WERI-Rb-1 (cell line): ENCODE measurements at regions not wholly inside any gene's neighbourhood (a gene's known extent, or its start where the extent isn't known, plus 50 kb on each side); places are given as distances from the start of the nearest gene placed in this dataset.
"Not testable (repeated sequence)": the region's sequence is repeated elsewhere in the genome, so short reads cannot be mapped to it uniquely, and the experiment has no call there.

Experiments
- DNase-seq: peaks from one replicate; pipeline ENCODE4 v3.0.0-alpha.2; 2020
- H3K27ac ChIP-seq: fragments of 250-450 bp; sonication (Bioruptor Pico); 2 replicates; pipeline ENCODE4 v1.5.1; 2020; ENCODE audit warnings: mild to moderate bottlenecking, moderate library complexity
- H3K27me3 ChIP-seq: fragments of 250-450 bp; sonication (Bioruptor Pico); 2 replicates; pipeline ENCODE4 v1.5.1; 2021; ENCODE audit warnings: mild to moderate bottlenecking, low read depth, moderate library complexity; ENCODE audit not compliant: insufficient read depth, severe bottlenecking
- H3K36me3 ChIP-seq: fragments of 250-450 bp; sonication (Bioruptor Pico); 2 replicates; pipeline ENCODE4 v1.5.1; 2020; ENCODE audit warnings: mild to moderate bottlenecking, moderate library complexity
- H3K4me3 ChIP-seq: 2 replicates; pipeline ENCODE4 v1.5.1; 2011; ENCODE audit warnings: low read depth, mild to moderate bottlenecking, control low read depth, low read length
- H3K9me3 ChIP-seq: fragments of 250-450 bp; sonication (Bioruptor Pico); 2 replicates; pipeline ENCODE4 v1.5.1; 2021; ENCODE audit warnings: mild to moderate bottlenecking, moderate library complexity; ENCODE audit not compliant: severe bottlenecking
- TF ChIP-seq, protein P1 (sequence below): IDR thresholded peaks from 2 replicates; pipeline ENCODE4 v1.5.1; 2011; ENCODE audit warnings: low read depth, mild to moderate bottlenecking, control low read depth, inconsistent platforms, low read length

DNA sequence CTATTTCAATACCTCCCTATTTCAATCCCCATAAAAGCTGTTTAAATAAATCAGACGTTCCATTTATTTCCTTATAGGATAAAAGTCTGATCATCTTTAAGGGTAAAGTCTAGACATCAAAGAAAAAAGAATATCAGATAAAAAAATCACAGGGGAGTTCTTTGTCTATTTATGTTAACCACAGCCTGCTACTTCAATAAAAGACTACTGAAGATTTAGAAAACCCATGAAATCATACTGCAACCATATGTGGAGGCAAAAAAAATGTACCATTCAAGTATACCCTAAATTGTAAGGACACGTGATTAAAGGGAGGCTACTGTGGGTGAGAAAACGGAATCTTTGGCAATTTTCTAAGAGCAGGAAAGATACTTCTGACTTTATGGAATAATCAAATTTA, 108.2 kb upstream of the TNFSF4 start:
- TF ChIP-seq, protein P1, sequence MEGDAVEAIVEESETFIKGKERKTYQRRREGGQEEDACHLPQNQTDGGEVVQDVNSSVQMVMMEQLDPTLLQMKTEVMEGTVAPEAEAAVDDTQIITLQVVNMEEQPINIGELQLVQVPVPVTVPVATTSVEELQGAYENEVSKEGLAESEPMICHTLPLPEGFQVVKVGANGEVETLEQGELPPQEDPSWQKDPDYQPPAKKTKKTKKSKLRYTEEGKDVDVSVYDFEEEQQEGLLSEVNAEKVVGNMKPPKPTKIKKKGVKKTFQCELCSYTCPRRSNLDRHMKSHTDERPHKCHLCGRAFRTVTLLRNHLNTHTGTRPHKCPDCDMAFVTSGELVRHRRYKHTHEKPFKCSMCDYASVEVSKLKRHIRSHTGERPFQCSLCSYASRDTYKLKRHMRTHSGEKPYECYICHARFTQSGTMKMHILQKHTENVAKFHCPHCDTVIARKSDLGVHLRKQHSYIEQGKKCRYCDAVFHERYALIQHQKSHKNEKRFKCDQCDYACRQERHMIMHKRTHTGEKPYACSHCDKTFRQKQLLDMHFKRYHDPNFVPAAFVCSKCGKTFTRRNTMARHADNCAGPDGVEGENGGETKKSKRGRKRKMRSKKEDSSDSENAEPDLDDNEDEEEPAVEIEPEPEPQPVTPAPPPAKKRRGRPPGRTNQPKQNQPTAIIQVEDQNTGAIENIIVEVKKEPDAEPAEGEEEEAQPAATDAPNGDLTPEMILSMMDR, result no peak
- no peak overlapping the region for H3K27ac ChIP-seq
- no peak overlapping the region for H3K4me3 ChIP-seq
- no peaks in the 10 kb centered on the region for H3K36me3 ChIP-seq
- DNase-seq, result no peak
- no peaks in the 10 kb centered on the region for H3K27me3 ChIP-seq
- no peaks in the 10 kb centered on the region for H3K9me3 ChIP-seq

DNA sequence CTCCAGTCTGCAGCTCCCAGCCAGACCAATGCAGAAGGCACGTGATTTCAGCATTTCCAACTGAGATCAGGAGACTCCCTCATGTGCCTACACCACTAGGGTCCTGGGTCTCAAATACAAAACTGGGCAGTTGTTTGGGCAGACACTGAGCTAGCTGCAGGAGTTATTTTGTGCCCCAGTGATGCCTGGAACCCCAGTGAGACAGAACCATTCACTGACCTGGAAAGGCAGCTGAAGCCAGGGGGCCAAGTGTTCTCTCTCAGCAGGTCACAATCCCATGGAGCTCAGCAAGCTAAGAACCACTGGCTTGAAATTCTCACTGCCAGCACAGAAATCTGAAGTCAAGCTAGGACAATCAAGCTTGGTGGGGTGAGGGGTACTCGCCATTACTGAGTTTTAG, 111.7 kb upstream of the TNFSF4 start:
- peaks cover 3% of the 10 kb centered on the region for H3K9me3 ChIP-seq
- no peak for DNase-seq
- H3K36me3 ChIP-seq, result no peaks in the 10 kb centered on the region
- H3K27me3 ChIP-seq, result no peaks in the 10 kb centered on the region
- no peak overlapping the region for H3K4me3 ChIP-seq
- H3K27ac ChIP-seq, result no peak overlapping the region
- TF ChIP-seq, protein P1, result no peak

DNA sequence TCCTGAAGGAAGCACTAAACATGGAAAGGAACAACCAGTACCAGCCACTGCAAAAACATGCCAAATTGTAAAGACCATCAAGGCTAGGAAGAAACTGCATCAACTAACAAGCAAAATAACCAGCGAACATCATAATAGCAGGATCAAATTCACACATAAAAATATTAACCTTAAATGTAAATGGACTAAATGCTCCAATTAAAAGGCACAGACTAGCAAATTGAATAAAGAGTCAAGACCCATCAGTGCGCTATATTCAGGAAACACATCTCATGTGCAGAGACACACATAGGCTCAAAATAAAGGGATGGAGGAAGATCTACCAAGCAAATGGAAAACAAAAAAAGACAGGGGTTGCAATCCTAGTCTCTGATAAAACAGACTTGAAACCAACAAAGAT, 117.2 kb upstream of the TNFSF4 start:
- not testable (repeated sequence) for H3K27ac ChIP-seq, H3K36me3 ChIP-seq, H3K4me3 ChIP-seq, DNase-seq, H3K27me3 ChIP-seq, H3K9me3 ChIP-seq

DNA sequence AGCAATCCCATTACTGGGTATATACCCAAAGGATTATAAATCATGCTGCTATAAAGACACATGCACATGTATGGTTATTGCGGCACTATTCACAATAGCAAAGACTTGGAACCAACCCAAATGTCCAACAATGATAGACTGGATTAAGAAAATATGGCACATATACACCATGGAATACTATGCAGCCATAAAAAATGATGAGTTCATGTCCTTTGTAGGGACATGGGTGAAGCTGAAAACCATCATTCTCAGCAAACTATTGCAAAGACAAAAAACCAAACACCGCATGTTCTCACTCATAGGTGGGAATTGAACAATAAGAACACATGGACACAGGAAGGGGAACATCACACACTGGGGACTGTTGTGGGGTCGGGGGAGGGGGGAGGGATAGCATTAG, 120.9 kb upstream of the TNFSF4 start:
- H3K36me3 ChIP-seq, H3K27me3 ChIP-seq, H3K4me3 ChIP-seq, DNase-seq, H3K9me3 ChIP-seq, H3K27ac ChIP-seq: not testable (repeated sequence)

DNA sequence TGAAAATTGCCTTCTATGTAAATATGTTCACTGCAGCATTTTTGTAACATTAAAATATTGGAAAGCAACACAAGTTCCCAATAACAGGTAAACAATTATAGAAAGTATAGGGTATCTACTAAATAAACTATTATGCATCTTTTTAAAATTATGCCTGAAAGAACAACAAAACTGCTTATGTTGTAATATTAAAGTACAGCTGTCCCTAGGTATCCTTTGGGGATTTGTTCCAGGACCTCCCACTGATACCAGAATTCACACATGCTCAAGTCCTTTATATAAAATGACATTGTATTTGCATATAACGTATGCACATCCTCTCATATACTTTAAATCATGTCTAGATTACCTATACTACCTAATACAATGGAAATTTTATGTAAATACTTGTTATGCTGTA, 121.8 kb upstream of the TNFSF4 start:
- H3K36me3 ChIP-seq, result no peaks in the 10 kb centered on the region
- no peak for DNase-seq
- no peak overlapping the region for H3K4me3 ChIP-seq
- H3K9me3 ChIP-seq, result no peaks in the 10 kb centered on the region
- no peak overlapping the region for H3K27ac ChIP-seq
- H3K27me3 ChIP-seq, result no peaks in the 10 kb centered on the region
- TF ChIP-seq, protein P1, result no peak

DNA sequence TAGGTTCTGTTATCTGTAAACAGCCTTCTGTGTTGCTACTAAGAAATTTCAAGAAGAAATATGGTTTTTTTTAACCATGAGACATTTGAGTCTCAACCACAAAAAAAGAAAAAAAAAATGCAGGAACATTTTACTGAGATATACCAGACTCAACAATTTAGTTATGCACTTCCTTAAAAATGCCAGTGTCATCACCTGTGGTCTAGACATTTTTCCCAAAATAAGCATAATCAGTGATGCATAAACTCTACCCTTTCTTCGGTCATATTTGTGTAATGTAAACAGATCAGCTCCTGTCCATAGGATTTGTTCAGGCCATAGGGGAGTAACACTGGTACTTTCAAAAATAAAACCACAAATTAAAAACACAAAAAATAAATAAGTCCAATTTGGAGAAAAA, 122.6 kb upstream of the TNFSF4 start:
- Histone ChIP-seq H3K27ac (no peak overlapping the region), H3K36me3 (no peaks in the 10 kb centered on the region), H3K9me3 (no peaks in the 10 kb centered on the region), H3K4me3 (no peak overlapping the region), H3K27me3 (no peaks in the 10 kb centered on the region)
- TF ChIP-seq, protein P1, result no peak
- no peak for DNase-seq

DNA sequence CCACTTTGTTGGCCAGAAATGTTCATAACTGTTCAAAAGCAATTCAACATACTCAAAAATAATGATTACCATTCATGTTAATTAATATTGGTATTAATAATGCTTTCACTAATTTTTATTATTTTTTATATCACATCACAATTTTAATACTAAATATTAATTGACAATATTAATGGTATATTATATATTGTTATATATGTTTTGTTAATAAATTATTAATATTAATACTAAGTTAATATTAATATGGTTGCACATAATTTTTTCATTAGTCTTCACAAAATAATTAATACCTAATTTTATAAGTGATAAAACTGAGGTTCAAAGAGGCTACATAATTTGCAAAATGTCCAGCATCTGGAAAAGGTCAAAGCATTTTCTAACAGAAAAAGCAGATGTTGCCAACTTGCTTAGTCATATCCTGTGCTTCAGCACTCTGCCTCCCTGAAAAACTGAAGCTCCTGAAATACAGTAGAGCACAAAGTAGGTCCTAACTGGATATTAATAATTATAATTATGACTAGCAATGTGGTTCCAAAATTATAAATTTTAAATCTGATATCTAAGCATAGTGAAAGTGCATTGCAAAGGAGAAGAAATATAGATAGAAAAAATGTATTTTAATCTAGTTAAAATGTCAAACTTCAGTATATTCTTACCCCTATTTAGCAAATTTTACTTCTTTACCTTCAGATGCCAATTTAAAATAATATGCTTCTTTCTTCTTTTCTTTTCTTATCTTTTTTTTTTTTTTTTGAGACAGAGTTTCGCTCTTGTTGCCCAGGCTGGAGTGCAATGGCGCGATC, 123.2 kb upstream of the TNFSF4 start:
- no peak for DNase-seq
- H3K9me3 ChIP-seq, result no peaks in the 10 kb centered on the region

DNA sequence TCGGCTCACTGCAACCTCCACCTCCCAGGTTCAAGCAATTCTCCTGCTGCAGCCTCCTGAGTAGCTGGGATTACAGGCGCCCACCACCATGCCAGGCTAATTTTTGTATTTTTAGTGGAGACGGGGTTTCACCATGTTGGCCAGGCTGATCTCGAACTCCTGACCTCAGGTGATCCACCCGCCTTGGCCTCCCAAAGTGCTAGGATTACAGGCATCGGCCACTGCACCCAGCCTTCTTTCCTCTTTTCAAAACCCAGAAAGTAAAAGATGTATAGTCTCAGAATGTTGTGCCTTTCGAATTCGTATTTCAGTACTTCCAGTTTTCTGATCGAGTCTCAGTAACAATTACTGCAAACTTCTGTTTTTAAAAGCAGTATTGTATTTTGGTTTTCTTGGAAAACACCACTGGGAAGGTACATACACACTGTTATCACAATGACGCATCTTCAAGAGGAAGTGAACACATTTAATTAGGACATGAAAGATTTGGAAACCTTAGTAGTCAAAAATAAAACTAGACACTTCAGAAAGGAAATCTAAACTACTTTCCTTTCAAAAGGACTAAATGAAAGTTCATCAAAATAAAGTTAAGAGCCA, 123.9 kb upstream of the TNFSF4 start:
- H3K36me3 ChIP-seq, H3K9me3 ChIP-seq, H3K27ac ChIP-seq, H3K4me3 ChIP-seq, H3K27me3 ChIP-seq, DNase-seq: not testable (repeated sequence)

More for the DNA sequence above, 123.2 kb upstream of the TNFSF4 start:
- TF ChIP-seq, protein P1, result no peak
- Histone ChIP-seq H3K27me3 (no peaks in the 10 kb centered on the region), H3K4me3 (no peak overlapping the region), H3K27ac (no peak overlapping the region), H3K36me3 (no peaks in the 10 kb centered on the region)
